Nephron (organoid): ENCODE measurements at regions not wholly inside any gene's neighbourhood (a gene's known extent, or its start where the extent isn't known, plus 50 kb on each side); places are given as distances from the start of the nearest gene placed in this dataset.
"Not testable (repeated sequence)": the region's sequence is repeated elsewhere in the genome, so short reads cannot be mapped to it uniquely, and the experiment has no call there.

Source experiments
- H3K27ac Mint-ChIP-seq, 3 experiments: 2 replicates each; pipeline ENCODE4 v1.8.0; 2020; ENCODE audit warnings: mixed read lengths in 3 of 3, mild to moderate bottlenecking in 2 of 3, moderate library complexity in 1 of 3
- H3K27me3 Mint-ChIP-seq: 2 replicates; pipeline ENCODE4 v1.8.0; 2021; ENCODE audit warnings: low read depth, mild to moderate bottlenecking, moderate library complexity, mixed read lengths
- H3K36me3 Mint-ChIP-seq: 2 replicates; pipeline ENCODE4 v1.8.0; 2020; ENCODE audit warnings: low read depth, mixed read lengths
- H3K4me1 Mint-ChIP-seq: 2 replicates; pipeline ENCODE4 v1.8.0; 2020; ENCODE audit warnings: mixed read lengths
- H3K4me3 Mint-ChIP-seq, 3 experiments: 2 replicates each; pipeline ENCODE4 v1.8.0; 2020; ENCODE audit warnings: mild to moderate bottlenecking in 3 of 3, mixed read lengths in 3 of 3, moderate library complexity in 2 of 3
- H3K9me3 Mint-ChIP-seq: 2 replicates; pipeline ENCODE4 v1.8.0; 2020; ENCODE audit warnings: mixed read lengths
- TF ChIP-seq, protein P1 (sequence below), 3 experiments: fragments of 200-600 bp; sonication (generic); IDR thresholded peaks; one replicate each; pipeline ENCODE4 v1.5.0; 2021; ENCODE audit warnings: antibody characterized with exemption in 3 of 3; ENCODE audit not compliant: unreplicated experiment in 3 of 3

DNA sequence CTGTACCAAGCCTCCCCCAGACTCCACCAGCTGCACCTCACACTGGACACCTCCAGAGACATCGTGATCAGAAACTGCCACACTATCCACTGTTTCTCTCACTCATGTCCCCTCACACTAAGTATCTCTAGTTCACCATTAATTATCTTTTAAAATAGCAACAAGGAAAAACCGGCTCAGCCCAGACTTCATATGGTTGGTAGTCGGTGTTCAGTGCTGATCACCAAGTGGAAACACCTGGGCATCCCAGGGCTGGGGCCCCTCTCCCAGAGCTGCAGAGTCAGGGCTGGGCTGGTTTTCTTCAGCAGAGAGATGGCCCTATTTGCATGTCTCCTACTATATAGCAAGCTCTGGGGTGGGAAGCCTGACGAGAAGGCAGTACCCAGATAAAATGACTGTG is 1140.0 kb downstream of the TMEM121 start:
- no peaks in the 10 kb centered on the region for H3K36me3 Mint-ChIP-seq
- TF ChIP-seq, protein P1, sequence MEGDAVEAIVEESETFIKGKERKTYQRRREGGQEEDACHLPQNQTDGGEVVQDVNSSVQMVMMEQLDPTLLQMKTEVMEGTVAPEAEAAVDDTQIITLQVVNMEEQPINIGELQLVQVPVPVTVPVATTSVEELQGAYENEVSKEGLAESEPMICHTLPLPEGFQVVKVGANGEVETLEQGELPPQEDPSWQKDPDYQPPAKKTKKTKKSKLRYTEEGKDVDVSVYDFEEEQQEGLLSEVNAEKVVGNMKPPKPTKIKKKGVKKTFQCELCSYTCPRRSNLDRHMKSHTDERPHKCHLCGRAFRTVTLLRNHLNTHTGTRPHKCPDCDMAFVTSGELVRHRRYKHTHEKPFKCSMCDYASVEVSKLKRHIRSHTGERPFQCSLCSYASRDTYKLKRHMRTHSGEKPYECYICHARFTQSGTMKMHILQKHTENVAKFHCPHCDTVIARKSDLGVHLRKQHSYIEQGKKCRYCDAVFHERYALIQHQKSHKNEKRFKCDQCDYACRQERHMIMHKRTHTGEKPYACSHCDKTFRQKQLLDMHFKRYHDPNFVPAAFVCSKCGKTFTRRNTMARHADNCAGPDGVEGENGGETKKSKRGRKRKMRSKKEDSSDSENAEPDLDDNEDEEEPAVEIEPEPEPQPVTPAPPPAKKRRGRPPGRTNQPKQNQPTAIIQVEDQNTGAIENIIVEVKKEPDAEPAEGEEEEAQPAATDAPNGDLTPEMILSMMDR (IDR thresholded peaks at IDR 0.05; ENCODE audit: unreplicated experiment in 3 of 3): no peak
- H3K4me1 Mint-ChIP-seq: no peaks in the 10 kb centered on the region

DNA sequence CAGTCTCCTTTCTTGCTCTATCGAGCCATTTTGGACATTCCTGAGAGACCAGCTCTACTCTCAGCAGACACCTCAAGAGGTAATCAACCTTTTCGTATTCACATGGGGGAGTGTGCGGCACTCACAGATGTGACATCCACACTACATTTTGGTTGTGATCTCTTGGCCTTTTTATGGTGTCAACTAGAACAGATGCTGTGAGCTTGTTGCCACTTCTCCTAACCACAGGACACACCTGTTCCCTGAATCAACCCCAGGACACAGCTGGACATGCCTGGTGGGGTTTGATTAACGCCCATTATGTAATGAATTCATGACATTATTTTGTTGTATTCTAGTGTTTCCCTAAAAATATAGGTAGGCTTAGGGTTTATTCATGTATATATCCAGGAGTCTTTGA is 1143.6 kb downstream of the TMEM121 start:
- no peaks in the 10 kb centered on the region for H3K4me1 Mint-ChIP-seq
- TF ChIP-seq, protein P1 (IDR thresholded peaks at IDR 0.05; ENCODE audit: unreplicated experiment in 3 of 3): no peak
- H3K27ac Mint-ChIP-seq: no peak overlapping the region
- H3K36me3 Mint-ChIP-seq: no peaks in the 10 kb centered on the region
- H3K4me3 Mint-ChIP-seq: no peak overlapping the region
- H3K9me3 Mint-ChIP-seq: peaks cover 30% of the 10 kb centered on the region
- no peaks in the 10 kb centered on the region for H3K27me3 Mint-ChIP-seq

More for the DNA sequence above, 1140.0 kb downstream of the TMEM121 start:
- peaks cover 31% of the 10 kb centered on the region for H3K9me3 Mint-ChIP-seq
- H3K27ac Mint-ChIP-seq: no peak overlapping the region
- H3K27me3 Mint-ChIP-seq: no peaks in the 10 kb centered on the region
- no peak overlapping the region for H3K4me3 Mint-ChIP-seq

DNA sequence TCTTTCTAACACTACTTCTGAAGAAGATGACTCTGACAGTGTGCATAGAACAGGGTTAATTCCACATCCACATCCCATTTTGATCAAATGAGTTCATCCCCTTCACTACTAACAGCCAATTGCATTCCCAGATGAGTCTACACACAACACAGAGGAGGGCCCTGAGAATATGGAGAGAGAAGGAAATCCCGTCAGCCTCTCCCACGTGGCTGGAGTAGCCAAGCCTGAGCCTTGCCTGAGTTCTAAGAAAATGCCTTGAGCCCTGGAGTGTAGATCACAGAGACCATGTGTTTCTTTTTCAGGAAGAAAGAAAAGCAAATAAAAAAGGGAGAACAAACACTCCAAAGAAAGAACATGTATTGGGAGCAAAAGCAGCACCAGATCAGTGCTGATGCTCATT is 1147.7 kb downstream of the TMEM121 start:
- H3K27ac Mint-ChIP-seq, H3K36me3 Mint-ChIP-seq, H3K4me3 Mint-ChIP-seq, H3K27me3 Mint-ChIP-seq, H3K4me1 Mint-ChIP-seq: not testable (repeated sequence)
- H3K9me3 Mint-ChIP-seq: peaks cover 41% of the 10 kb centered on the region

DNA sequence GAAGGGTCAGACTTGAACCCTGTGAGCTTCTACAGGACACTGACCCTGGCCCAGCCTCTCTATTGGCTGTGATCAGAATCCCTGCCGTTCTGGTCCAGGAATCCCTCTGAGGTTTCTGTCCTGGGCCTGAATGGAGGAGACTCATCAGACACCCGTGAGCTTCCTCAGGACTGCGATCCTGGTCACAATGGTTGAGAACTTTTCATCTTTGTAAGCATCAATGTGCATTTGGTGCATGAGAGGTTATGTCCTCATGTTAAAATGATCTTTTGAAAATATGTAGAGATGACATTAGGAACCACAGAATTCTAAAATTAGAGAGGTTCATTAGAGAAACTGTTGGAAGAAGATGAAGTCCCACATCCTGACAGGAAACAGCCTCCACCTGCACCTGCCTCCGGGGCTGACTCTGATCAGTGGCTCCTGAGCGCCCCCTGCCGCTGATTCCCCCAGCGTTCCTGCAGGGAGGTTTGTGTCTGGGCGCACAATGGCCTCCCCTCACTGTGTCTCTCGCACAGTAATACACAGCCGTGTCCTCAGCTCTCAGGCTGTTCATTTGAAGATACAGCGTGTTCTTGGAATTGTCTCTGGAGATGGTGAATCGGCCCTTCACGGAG is 1148.2 kb downstream of the TMEM121 start:
- H3K9me3 Mint-ChIP-seq: peaks cover 41% of the 10 kb centered on the region
- not testable (repeated sequence) for H3K36me3 Mint-ChIP-seq, H3K4me3 Mint-ChIP-seq, H3K27ac Mint-ChIP-seq, H3K27me3 Mint-ChIP-seq, H3K4me1 Mint-ChIP-seq

DNA sequence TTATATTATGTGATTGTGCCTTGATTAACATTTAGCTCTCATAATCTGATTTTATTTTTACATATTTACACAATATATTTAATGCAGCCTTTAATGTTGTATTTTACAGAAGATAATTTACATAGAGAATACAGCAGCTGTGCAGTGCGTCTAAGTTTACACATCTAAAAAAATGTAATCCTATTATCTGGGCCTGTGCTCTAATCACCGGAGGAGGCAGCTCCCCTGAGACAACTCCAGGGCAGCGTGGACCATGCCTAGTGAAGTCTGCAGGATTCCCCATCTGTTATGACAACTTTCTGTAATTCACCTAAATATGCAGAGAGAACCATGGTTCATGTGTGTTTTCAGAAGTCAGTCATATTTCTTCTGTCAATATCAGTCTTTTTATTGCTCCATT is 1149.3 kb downstream of the TMEM121 start:
- H3K27me3 Mint-ChIP-seq, H3K4me1 Mint-ChIP-seq, H3K36me3 Mint-ChIP-seq, H3K4me3 Mint-ChIP-seq, H3K27ac Mint-ChIP-seq: not testable (repeated sequence)
- peaks cover 41% of the 10 kb centered on the region for H3K9me3 Mint-ChIP-seq

DNA sequence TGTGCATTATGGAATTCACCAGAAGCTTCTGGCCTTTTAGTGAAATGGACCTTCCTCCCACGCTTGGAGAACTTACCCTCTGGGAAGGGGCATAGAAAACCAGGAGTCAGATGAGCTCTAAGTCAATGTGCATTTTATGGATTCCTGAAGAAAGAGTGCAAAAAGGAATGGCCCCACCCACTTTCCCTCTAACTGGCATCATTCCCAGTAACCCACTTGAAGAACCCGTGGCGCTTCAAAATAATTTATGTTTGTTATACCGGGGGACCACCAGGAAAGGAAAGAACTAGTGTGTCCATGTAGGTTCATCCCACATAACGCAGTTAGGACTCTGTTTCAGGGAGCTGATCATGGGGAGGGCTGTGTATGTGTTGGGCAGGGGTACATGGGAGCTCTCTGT is 1153.4 kb downstream of the TMEM121 start:
- Mint-ChIP-seq H3K9me3 (peaks cover 51% of the 10 kb centered on the region), H3K36me3 (no peaks in the 10 kb centered on the region), H3K4me3 (no peak overlapping the region), H3K27ac (no peak overlapping the region), H3K4me1 (no peaks in the 10 kb centered on the region), H3K27me3 (no peaks in the 10 kb centered on the region)
- TF ChIP-seq, protein P1 (IDR thresholded peaks at IDR 0.05; ENCODE audit: unreplicated experiment in 3 of 3): no peak

DNA sequence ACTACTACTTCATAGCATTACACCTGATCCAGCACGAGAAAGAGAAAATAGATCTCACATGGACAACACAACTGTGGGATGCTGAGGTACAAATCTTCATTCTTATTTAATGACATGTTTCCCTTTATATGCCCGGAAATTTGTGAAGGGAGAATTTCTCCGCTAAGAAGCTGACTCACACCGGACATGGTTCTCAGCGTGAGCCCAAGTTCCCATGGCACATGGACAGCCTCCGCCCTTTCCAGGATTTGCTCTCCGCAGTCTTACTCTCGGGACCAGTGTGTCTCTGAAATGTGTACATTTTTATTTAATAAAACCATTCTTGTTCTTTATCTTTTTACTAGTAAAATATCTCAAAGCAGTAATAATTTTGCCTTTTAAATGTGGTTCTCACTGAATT is 1154.8 kb downstream of the TMEM121 start:
- no peaks in the 10 kb centered on the region for H3K36me3 Mint-ChIP-seq
- H3K4me3 Mint-ChIP-seq: no peak overlapping the region
- H3K4me1 Mint-ChIP-seq: no peaks in the 10 kb centered on the region
- no peaks in the 10 kb centered on the region for H3K27me3 Mint-ChIP-seq
- H3K27ac Mint-ChIP-seq: no peak overlapping the region
- peaks cover 57% of the 10 kb centered on the region for H3K9me3 Mint-ChIP-seq
- TF ChIP-seq, protein P1 (IDR thresholded peaks at IDR 0.05; ENCODE audit: unreplicated experiment in 3 of 3): no peak
